ENCODE measurements at regions not wholly inside any gene's neighbourhood (a gene's known extent, or its start where the extent isn't known, plus 50 kb on each side); places are given as distances from the start of the nearest gene placed in this dataset.

- DNase-seq: no peak
- no peaks in the 10 kb centered on the region for H3K36me3 Mint-ChIP-seq
- H3K27ac Mint-ChIP-seq: no peak overlapping the region
These were observed 492.3 kb downstream of the SPATA31D1 start for GRCh38 chr9:82480921-82481320.

GRCh38 chr9:82487935-82488312 is 499.4 kb downstream of the SPATA31D1 start:
- WGBS (ENCODE audit: insufficient coverage): 100% methylated on average over 1 of the region's 2 CpGs

More at GRCh38 chr9:82480921-82481320, 492.3 kb downstream of the SPATA31D1 start:
- Histone ChIP-seq H3K9me3 (replicated peaks in 1 of 2; ENCODE audit: control insufficient read depth in 1 of 2, insufficient read depth in 1 of 2, low read length in 2 of 2) (no peaks in the 10 kb centered on the region), H3K9ac (ENCODE audit: insufficient read depth, low read length, poor library complexity, severe bottlenecking) (no peak overlapping the region), H3K79me2 (ENCODE audit: insufficient read depth, low read length) (no peaks in the 10 kb centered on the region), H3K27ac (ENCODE audit: low read depth in 1 of 2, low read length in 2 of 2) (no peak overlapping the region), H3K4me1 (ENCODE audit: control insufficient read depth in 1 of 2, insufficient read depth in 2 of 2, low read length in 2 of 2) (no peaks in the 10 kb centered on the region), H3K4me2 (replicated peaks; ENCODE audit: extremely low read depth, low read length, poor library complexity, severe bottlenecking) (no peak overlapping the region), H3K4me3 (replicated peaks in 1 of 3; ENCODE audit: low read depth in 2 of 3, low read length in 3 of 3) (no peak overlapping the region), H3K27me3 (ENCODE audit: control insufficient read depth in 2 of 2, insufficient read depth in 2 of 2, low read length in 2 of 2) (no peaks in the 10 kb centered on the region), H4K20me1 (ENCODE audit: insufficient read depth, low read length) (no peaks in the 10 kb centered on the region), H3K36me3 (replicated peaks in 1 of 2; ENCODE audit: control insufficient read depth in 1 of 2, insufficient read depth in 2 of 2, low read length in 2 of 2) (no peaks in the 10 kb centered on the region), H2AFZ (ENCODE audit: insufficient read depth, low read depth, low read length, poor library complexity, severe bottlenecking) (no peak overlapping the region)
- Mint-ChIP-seq H3K9me3 (no peaks in the 10 kb centered on the region), H3K4me1 (no peaks in the 10 kb centered on the region), H3K27me3 (ENCODE audit: low read depth in 3 of 3) (no peaks in the 10 kb centered on the region), H3K4me3 (no peak overlapping the region)
- intact Hi-C loops (cut with micrococcal nuclease): no loop called here
- WGBS (ENCODE audit: insufficient coverage): no CpG with 5 or more reads among the region's 2 CpGs
- TF ChIP-seq CTCF (IDR thresholded peaks at IDR 0.05): no peak

More at GRCh38 chr9:82487935-82488312, 499.4 kb downstream of the SPATA31D1 start:
- Histone ChIP-seq H2AFZ (ENCODE audit: insufficient read depth, low read depth, low read length, poor library complexity, severe bottlenecking) (no peak overlapping the region), H3K4me3 (replicated peaks in 1 of 3; ENCODE audit: low read depth in 2 of 3, low read length in 3 of 3) (no peak overlapping the region), H3K27me3 (ENCODE audit: control insufficient read depth in 2 of 2, insufficient read depth in 2 of 2, low read length in 2 of 2) (no peaks in the 10 kb centered on the region), H3K4me2 (replicated peaks; ENCODE audit: extremely low read depth, low read length, poor library complexity, severe bottlenecking) (no peak overlapping the region), H3K79me2 (ENCODE audit: insufficient read depth, low read length) (no peaks in the 10 kb centered on the region), H3K27ac (ENCODE audit: low read depth in 1 of 2, low read length in 2 of 2) (no peak overlapping the region), H3K9me3 (replicated peaks in 1 of 2; ENCODE audit: control insufficient read depth in 1 of 2, insufficient read depth in 1 of 2, low read length in 2 of 2) (no peaks in the 10 kb centered on the region), H3K36me3 (replicated peaks in 1 of 2; ENCODE audit: control insufficient read depth in 1 of 2, insufficient read depth in 2 of 2, low read length in 2 of 2) (no peaks in the 10 kb centered on the region), H4K20me1 (ENCODE audit: insufficient read depth, low read length) (no peaks in the 10 kb centered on the region), H3K9ac (ENCODE audit: insufficient read depth, low read length, poor library complexity, severe bottlenecking) (no peak overlapping the region), H3K4me1 (ENCODE audit: control insufficient read depth in 1 of 2, insufficient read depth in 2 of 2, low read length in 2 of 2) (no peaks in the 10 kb centered on the region)
- H3K9me3 Mint-ChIP-seq: no peaks in the 10 kb centered on the region
- no peaks in the 10 kb centered on the region for H3K4me1 Mint-ChIP-seq
- DNase-seq: no peak
- no peak overlapping the region for H3K4me3 Mint-ChIP-seq
- no peak for TF ChIP-seq CTCF (IDR thresholded peaks at IDR 0.05)
- intact Hi-C loops (cut with micrococcal nuclease): no loop called here
- no peaks in the 10 kb centered on the region for H3K36me3 Mint-ChIP-seq
- no peak overlapping the region for H3K27ac Mint-ChIP-seq
- no peaks in the 10 kb centered on the region for H3K27me3 Mint-ChIP-seq (ENCODE audit: low read depth in 3 of 3)

Measured in CD14-positive monocyte (primary cell).